Activated CD4-positive, alpha-beta T cell treated with anti-CD3 and anti-CD28 coated beads, Interleukin-10, Interleukin-2, amounts not matched to agents 100 ng/mL and 50 ng/mL, durations not matched to agents 16 hours and 8 hours (primary cell): ENCODE measurements at regions not wholly inside any gene's neighbourhood (a gene's known extent, or its start where the extent isn't known, plus 50 kb on each side); places are given as distances from the start of the nearest gene placed in this dataset.
A peak's percentile ranks its signal among the peaks of the same experiment; 100 is the strongest.
"Not testable (repeated sequence)": the region's sequence is repeated elsewhere in the genome, so short reads cannot be mapped to it uniquely, and the experiment has no call there.

Experiments
- DNase-seq: peaks from one replicate; pipeline ENCODE4 v3.0.0-alpha.2; 2020

DNA sequence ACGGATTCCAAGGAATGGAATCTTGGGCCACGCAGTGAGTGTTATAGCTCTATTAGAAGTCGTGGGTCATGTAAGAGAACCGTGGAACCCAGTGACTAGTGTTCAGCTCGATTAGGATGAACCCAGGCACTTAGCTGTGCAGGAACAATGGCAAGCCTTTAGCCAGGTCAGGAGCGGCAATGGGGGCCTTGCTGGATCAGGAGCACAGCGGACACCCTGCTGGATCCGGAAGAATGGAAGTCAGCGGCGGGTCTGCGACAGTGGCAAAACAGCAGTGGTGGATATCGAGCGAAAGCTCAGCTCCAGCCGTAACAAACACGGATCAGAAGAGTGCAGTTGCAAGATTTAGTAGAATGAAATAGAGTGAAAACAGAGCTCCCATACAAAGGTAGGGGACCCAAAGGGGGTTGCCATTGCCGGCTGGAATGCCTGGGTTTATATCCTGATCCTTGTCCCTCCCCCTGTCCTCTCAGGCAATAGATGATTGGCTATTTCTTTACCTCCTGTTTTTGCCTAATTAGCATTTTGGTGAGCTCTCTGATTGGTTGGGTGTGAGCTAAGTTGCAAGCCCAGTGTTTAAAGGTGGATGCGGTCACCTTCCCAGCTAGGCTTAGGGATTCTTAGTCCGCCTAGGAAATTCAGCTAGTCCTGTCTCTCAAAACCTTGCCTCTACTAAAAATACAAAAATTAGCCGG is 618.3 kb upstream of the CBLB start:
- not testable (repeated sequence) for DNase-seq

DNA sequence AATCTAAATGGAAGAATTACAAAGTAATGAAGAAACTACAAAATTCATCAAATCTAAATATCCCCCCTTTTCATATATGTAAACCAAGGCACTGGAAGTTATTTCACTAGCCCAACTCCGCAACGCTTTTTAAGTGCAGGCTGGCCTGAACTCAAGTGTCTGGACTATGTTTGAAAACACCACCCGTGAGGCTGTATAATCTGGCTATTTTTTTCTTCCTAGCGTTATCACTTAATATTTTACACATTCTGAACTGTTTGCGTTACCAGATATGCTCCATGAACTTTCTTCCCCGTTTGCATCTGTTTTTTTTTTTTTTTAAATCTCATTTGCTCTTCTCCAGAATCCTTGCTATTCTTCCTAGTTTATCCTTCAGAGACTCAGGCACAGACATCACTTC is 619.5 kb upstream of the CBLB start:
- no peak for DNase-seq

DNA sequence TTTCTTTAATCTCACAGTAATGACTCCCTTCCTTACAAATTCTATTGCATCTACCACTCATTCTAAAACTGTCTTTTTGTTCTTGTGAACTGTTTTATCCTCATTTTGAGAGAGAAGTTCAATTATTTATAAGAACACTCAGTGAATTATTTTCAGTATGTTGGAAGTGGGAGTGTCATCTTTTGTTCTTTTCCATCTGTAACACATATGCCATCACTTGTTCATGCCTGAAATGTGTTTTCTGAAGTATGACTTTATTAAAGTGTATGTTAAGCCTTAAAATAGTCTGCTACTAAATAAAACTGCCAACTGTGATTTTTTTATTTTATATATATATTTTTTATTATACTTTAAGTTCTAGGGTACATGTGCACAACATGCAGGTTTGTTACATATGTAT is 623.0 kb upstream of the CBLB start:
- no peak for DNase-seq

DNA sequence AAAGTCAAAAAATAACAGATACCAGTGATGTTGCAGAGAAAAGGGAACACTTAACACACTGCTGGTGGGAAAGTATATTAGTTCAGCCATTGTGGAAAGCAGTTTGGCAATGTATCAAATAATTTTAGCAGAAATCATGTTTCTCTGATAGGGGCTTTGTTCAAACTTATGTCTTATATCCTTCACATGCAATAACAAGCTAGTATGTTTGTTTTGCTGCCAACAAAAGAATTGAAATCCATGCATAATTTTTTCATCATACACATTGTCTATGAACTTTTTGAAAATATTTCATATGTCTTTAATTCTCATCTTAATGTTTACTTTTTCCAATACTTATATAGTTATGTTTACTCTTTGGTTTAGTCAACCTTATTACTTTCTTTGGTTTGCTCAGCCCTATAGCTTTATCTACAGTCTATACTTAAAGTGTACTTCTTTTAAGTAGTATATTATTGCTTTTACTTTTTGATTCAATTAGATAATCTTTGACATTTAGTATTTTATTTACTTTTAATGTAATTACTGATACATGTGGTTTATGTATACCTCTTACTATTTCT is 639.6 kb upstream of the CBLB start:
- DNase-seq = no peak

DNA sequence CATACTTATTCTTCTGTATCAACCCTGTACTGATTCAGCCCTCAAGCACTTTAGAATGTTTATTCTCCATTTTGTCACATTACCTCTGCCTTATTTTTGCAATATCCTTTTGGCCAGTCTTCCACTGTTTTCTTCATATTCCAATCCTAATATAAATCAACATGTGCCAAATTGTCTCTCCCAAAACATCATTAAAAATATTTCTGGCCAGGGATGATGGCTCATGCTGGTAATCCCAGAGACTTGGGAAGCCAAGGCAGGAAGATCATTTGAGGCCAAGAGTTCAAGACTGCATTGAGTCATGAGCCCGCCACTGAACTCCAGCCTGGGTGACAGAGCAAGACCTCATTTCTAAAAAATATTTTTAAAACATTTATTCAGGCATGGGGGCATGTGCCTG is 641.4 kb upstream of the CBLB start:
- no peak for DNase-seq

DNA sequence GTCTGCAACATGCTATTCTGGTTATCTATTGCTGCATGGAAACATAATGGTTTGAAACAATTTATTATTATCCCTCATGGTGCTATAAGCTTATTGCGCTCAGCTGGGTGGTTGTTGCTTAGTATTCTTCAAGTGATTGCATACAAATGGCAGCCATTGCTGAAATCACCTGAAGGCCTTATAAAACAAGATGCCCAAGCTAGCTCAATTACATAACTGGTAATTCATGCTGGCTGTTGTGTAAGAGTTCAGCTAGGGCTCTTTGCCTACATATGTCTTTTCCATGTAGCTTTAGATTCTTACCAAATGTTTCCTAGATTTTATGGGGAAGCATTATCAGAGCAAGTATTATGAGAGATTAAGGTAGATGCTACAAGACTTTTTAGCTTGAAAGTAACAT is 644.0 kb upstream of the CBLB start:
- no peak for DNase-seq

DNA sequence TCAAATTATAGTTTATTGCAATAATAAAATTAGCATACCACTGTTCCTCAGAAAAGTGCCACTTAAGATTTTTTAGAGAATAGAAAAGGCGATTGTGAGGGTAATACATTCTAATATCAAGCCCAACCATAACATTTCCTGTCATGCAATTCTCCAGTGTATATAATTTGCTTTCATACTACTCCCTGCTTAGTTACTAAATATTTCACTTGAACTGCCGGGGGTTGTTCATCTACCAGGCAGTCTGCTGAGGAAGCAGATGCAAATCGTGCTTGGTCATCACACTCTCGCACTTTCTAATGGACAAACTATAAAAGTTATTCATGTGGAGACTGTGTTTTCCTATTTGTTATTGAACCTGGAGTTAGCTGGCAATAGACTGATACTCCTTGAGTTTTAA is 645.6 kb upstream of the CBLB start:
- DNase-seq = no peak

DNA sequence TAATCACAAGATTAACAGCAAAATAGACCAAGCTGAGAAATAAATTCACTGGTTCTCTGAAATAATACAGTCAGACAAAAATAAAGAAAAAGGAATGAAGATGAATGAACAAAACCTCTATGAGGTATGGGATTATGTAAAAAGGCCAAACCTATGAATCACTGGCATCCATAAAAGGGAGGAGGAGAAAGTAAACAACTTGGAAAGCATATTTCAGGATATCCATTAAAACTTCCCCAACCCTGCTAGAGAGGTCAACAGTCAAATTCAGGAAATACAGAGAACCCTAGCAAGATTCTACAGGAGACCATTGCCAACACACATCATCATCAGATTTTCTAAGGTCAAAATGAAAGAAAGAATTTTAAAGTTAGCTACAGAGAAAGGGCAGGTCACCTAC is 649.7 kb upstream of the CBLB start:
- no peak for DNase-seq

DNA sequence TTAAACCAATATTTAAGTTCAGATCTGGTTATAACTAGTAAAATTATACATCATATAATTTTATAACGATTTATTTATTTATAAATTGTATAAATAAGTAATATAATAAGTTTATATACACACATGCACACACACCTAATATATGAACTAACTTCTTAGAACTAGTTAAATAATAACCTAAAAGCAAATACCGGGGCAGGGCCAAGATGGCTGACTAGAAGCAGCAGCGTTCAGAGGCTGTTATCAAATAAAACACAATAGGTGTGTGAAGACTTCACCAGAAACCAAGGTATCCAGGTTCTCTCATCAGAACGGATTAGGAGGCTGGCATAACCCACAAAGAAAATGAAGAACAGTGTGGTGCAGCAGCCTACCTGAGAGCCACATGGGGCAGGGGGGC is 653.6 kb upstream of the CBLB start:
- no peak for DNase-seq

DNA sequence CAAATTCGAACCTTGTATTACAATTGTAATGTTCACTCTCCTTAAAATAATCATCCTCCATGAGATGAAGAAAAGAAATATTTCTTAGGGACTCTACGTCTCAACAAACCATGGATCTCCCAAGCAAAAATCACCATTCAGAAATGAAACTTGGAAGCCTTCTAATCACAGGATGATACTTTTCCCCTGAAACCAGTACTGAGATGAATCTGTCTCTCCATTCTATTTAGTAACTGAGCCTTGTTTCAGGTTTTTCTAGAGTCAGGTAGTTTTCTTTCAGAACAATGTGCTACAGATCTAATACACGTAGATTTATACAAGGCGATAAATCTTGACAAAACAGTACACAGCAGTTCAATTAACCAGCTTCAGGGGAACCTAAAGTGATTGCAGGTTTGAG is 660.1 kb upstream of the CBLB start:
- no peak for DNase-seq

DNA sequence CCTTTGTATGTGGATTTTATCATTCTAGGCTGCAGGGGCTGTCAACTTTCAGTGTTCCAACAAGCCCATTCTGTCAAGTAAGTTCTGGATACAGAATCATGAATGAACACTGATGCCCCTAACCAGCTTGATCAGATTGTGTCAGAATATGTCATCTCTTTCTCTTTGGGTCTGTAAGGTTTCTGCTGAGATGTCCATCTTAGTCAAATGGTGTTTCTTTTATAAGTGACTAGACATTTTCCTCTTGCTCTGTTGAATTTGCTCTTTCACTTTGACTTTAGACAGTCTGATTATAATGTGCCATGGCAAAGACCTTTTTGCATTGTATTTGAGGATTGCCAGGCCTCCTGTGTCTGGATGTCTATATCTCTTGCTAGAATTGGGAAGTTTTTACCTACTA is 660.9 kb upstream of the CBLB start:
- peak; percentile 36 for DNase-seq

DNA sequence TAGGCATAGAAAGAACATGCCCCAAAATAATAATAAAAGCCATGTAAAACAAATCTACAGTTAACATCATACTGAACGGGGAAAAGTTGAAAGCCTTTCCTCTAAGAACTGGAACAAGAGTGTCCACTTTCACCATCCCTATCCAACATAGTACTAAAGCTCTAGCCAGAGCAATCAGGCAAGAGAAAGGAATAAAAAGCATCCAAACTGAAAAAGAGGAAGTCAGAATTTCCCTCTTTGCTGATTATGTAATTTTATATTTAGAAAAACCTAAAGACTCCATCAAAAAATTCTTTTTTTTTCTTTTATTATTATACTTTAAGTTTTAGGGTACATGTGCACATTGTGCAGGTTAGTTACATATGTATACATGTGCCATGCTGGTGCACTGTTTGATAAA is 661.6 kb upstream of the CBLB start:
- DNase-seq = no peak

DNA sequence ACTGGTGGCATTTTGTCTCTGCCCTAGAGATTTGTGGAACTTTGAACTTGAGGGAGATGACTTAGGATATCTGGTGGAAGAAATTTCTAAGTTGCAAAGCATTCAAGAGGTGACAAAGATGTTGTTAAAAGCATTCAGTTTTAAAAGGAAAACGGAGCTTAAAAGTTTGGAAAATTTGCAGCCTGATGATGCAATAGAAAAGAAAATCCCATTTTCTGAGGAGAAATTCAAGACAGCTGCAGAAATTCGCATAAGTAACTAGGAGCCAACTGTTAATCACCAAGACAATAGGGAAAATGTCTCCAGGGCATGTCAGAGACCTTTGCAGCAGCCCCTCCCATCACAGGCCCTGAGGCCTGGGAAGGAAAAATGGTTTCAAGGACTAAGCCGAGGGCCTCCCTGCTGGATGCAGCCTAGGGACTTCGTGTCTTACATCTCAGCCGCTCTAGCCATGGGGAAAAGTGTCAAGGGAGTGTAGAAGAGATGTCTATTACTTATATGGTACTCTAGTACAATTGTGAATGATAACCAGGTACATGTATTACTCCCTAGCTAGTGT is 663.0 kb upstream of the CBLB start:
- not testable (repeated sequence) for DNase-seq

DNA sequence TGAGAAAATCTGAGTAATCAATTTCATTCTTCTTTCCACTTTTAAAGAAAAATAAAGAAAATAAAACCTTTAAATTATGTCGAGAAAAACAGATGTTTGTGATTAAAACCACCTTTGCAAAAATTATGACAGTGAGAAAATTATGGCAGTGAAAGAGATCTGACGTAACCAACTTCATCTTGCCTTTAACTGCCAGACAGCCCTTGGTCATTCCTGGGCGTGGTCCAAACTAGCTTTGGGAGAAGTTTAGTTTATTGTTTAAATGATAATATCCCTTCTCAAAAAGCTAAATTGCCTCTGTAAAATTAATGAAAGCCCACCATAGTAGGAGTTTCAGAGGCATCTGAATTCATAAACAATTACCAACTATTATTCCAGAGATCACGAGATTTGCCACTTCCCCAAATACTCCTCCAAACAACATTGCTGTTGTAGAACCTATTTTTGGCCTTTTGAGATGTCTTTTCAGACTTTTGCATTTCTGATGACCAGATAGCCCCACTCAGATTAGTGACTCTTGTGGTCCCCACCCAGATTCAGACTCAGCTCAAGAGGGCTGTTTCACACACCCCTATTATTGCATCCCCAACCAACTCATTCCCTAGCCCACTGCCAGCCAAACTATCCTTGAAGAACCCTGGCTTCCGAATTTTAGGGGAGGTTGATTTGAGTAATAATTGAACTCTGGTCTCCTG is 664.4 kb upstream of the CBLB start:
- DNase-seq = no peak

DNA sequence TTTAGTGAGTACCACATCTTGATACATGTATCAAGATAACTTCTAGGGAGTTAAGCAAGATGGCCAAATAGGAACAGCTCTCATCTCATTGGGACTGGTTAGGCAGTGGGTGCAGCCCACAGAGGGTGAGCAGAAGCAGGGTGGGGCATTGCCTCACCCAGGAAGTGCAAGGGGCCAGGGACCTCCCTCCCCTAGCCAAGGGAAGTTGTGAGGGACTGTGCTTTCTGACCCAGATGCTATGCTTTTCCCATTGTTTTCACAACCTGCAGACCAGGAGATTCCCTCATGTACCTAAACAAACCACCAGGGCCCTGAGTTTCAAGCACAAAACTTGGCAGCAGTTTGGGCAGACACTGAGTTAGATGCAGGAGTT is 665.0 kb upstream of the CBLB start:
- peak; percentile 7 for DNase-seq

DNA sequence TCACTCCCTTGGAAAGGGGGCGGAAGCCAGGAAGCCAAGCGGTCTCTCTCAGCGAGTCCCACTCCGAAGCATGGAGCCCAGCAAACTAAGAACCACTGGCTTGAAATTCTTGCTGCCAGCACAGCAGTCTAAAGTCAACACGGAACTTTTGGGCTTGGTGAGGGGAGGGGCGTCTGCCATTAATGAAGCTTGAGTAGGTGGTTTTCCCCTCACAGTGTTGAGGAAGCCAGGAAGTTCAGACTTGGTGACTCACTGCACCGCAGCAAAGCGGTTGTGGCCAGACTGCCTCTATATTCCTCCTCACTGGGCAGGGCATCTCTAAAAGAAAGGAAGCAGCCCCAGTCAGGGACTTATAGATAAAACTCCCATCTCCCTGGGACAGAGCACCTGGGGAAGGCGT is 665.4 kb upstream of the CBLB start:
- peak; percentile 82 for DNase-seq

DNA sequence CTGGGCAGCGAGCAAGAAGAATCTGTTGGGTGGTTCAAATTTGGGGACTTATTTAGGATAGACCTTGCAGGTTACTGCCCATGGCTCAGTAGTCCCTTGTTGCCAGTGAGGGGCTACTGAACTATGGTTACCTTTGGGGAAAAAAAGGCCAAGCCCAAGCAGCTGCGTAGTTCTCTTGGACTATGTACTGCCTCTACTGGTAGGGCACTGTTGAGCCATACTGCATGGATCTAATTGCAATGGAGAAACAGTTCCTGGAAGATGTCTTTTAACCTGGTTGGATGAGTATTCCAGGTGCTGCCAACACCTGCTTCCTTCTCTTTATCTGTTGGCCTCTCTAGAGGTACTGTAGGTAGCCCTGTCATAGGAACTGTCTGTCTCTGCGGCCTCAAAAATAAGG is 671.9 kb upstream of the CBLB start:
- DNase-seq = no peak

DNA sequence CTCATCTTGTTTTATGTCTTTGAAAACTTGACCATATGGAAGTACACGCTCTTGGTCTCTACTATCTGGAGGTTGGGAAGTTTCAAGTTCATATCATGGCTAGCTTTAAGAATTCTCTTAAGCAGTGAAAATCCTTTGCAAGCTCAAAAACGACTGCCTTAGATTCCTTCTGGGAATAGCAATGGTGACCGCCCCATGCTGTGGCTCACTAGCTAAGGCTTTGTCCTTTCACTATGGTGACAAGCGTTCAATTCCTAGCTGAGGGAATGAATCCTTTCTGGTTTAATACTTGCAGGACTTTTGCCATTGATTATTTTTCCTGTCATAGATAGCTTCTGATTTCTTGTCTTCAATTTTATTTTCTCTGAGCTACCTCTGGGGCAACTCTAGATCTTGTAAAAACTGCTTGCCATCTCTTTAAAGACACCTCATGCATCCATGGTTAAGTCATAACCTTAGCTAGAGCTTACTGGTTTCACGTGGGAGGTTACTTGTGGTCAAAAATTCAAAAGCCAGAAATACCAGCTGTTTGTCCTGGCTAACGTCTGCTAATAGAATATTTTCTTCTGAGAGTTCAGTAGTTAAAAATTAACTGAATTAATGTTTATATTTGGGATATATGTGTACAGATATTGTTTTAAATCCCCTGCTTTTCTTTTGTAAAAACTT is 673.4 kb upstream of the CBLB start:
- DNase-seq = no peak

DNA sequence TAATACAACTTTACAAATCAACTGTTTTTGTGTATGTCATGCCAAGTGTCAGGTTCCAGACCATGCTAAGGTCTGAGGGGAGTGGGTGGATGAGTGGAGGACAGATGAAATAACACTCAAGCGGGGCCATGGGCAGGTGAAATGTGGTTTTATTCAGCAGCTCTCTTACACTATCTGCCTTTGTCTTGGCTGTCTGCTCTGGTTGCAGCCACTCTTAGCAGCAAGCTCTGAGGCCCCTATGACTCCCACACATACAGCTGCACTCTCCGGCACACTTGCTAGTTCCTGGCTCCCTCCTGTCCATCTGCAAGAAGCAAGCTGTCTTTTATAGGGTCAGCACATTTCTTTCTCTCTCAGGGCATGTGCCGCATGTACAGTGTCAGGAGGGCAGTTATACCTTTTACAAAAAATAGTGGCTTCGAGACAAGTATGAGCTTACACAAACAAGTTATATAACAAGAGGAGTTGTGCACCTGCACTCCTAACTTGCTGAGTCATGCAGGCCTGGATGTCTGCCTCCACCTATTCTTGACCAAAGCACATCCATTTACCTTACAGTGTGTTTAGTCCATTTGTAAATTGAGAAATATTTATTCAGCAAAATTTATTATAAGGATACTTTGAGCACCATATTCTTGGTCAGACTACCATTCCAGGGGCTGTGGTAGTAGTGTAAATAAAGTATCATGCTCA is 683.7 kb upstream of the CBLB start:
- no peak for DNase-seq

DNA sequence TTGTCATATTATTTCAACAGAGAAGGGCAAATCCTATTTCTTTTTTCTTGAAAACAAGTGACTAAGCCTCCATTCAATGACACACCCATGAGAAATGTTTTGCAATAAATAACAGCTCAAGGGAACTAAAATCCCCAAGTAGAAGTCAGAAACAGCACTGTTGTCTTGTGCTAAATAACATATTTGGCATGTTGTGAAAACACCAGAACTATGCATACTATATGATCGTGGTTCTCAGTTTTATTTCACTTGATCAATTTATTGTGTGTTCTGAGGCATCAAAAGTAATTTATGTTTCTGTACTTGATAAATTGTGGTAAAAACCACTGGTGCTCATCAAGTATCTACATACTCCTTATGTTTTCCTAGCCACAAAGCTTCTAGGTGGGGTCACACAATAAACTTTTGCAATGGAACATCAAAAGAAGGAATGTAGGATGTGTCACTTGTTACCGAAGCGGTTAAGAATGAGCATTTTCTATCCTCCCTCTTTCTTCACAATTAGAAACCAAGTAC is 691.7 kb upstream of the CBLB start:
- no peak for DNase-seq

DNA sequence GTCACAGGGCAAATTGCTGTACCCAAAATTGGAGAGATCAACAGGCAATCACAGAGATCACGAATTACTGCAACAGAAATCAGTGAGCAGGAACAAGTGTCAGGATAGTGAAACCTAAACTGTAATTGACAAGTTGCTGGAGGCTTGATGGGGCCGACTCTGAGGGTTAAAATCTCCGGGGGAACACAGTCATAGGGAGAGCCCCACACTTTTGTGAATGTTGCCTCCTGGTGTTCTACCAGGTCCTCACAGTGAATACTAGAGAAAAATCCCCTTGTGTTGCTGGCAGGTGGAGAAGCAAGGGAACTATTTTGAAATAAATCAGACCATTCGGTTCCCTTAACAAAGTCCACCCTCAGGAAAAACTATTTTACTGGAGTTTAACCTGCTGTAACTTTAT is 697.5 kb upstream of the CBLB start:
- peak; percentile 42 for DNase-seq

DNA sequence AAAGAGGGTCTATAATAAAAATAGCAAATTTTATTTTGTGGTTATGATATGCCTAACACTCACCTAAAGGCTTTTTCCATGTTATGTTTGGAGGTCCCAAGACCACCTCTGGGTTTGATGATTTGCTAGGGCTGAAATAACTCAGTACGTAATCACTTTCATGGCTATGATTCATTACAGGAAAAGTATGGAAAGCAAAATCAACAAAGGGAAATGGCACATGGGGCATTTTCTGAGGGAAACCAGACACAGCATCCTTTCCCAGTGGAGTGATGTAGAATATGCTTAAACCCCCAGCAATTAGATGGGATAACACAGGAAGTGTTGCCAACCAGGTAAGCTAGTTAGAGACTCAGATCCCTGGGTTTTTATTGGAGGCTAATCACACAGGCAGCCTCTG is 701.6 kb upstream of the CBLB start:
- DNase-seq = no peak

DNA sequence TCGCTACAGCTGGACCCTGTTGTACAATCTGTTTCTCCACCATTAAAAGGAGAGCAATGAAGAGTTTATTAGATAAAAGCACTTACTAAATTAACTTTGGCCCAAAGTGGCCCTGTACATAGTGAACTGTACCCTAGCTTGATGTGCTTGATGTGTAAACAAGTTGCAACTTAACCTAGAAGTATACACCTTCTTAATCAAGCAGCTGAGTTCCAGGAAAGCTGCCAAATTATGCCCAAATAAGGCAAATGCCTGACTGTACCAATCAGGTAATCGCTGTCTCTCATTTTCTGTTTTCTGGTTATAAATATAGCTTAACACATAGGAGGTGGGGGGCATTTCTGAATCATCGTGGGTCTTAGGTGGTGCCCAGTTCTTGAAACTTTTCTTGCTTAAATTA is 704.8 kb upstream of the CBLB start:
- no peak for DNase-seq
